Fibroblast of the aortic adventitia (primary cell): ENCODE measurements at regions not wholly inside any gene's neighbourhood (a gene's known extent, or its start where the extent isn't known, plus 50 kb on each side); places are given as distances from the start of the nearest gene placed in this dataset.

ENCODE experiments used
- DNase-seq: peaks from one replicate; pipeline ENCODE4 v3.0.0-alpha.2; 2010; ENCODE audit warnings: low read depth
- H3K4me3 ChIP-seq: 2 replicates; pipeline ENCODE4 v1.5.1; 2011; ENCODE audit warnings: low read depth, mild to moderate bottlenecking, control low read depth, low read length, moderate library complexity
- CTCF ChIP-seq: IDR thresholded peaks from 2 replicates; pipeline ENCODE4 v1.5.1; 2011; ENCODE audit warnings: mild to moderate bottlenecking, low read length, control low read depth, inconsistent platforms; ENCODE audit not compliant: insufficient read depth

GRCh38 chr20:6559791-6560190 lies 207.7 kb upstream of the BMP2 start:
- H3K4me3 ChIP-seq: no peak overlapping the region
- no peak for TF ChIP-seq CTCF
- DNase-seq: no peak

GRCh38 chr20:6558341-6558740 lies 209.1 kb upstream of the BMP2 start:
- DNase-seq: no peak
- TF ChIP-seq CTCF: peak; percentile 6
- H3K4me3 ChIP-seq: no peak overlapping the region

GRCh38 chr20:6533761-6534479 lies 233.6 kb upstream of the BMP2 start:
- H3K4me3 ChIP-seq: peak overlapping the region; percentile 15
- DNase-seq: peak; percentile 26
- no peak for TF ChIP-seq CTCF

- no peak overlapping the region for H3K4me3 ChIP-seq
- DNase-seq: peak; percentile 1
- TF ChIP-seq CTCF: no peak
Measured at GRCh38 chr20:6533351-6533750, 234.1 kb upstream of the BMP2 start.

- DNase-seq: no peak
- H3K4me3 ChIP-seq: no peak overlapping the region
- TF ChIP-seq CTCF: no peak
Measured at GRCh38 chr20:6530779-6531315, 236.6 kb upstream of the BMP2 start.

- DNase-seq: no peak
- no peak overlapping the region for H3K4me3 ChIP-seq
- no peak for TF ChIP-seq CTCF
Measured at GRCh38 chr20:6530254-6530653, 237.2 kb upstream of the BMP2 start.
